H1 (cell line): ENCODE measurements at regions not wholly inside any gene's neighbourhood (a gene's known extent, or its start where the extent isn't known, plus 50 kb on each side); places are given as distances from the start of the nearest gene placed in this dataset.

Experiments used
- ATF3 ChIP-seq: IDR thresholded peaks from 2 replicates; pipeline ENCODE4 v1.6.1; 2011; ENCODE audit warnings: low read depth, mild to moderate bottlenecking, low read length; ENCODE audit not compliant: insufficient read depth
- POU5F1 ChIP-seq: IDR thresholded peaks from 2 replicates; pipeline ENCODE4 v1.6.1; 2011; ENCODE audit warnings: low read depth, mild to moderate bottlenecking, low read length, moderate library complexity
- SRF ChIP-seq: IDR thresholded peaks from 2 replicates; pipeline ENCODE4 v1.6.1; 2011; ENCODE audit warnings: mild to moderate bottlenecking, low read depth, low read length, moderate library complexity

- no peak for TF ChIP-seq ATF3
- TF ChIP-seq SRF, result no peak
- no peak for TF ChIP-seq POU5F1
- TF ChIP-seq, all 59 proteins: peak for 0
Measured at GRCh38 chr1:237975903-237976302, 85.2 kb upstream of the ZP4 start (continued).
